ENCODE measurements at regions not wholly inside any gene's neighbourhood (a gene's known extent, or its start where the extent isn't known, plus 50 kb on each side); places are given as distances from the start of the nearest gene placed in this dataset.
"Not testable (repeated sequence)": the region's sequence is repeated elsewhere in the genome, so short reads cannot be mapped to it uniquely, and the experiment has no call there.

DNA sequence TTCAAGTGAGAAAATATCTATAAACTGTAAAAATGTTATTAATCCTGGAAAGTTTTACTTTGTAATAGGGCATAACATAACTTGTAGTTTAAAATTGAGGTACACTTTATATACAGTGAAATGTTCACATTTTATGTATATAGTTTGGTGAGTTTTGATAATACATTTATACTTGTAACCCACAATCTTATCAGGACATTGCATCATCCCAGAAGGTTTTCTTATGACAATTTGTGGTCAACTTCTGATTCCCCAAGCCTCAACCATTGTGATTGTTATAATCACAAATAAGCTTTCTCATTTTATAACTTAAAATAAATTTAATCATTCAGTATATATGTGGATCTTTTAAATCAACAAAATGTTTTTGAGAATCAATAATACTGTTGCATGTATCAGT lies 151.1 kb downstream of the TFPI2 start:
- DNase-seq = no peak

- DNase-seq = no peak
Observed at GRCh38 chr7:93737953-93738352, 152.6 kb downstream of the TFPI2 start.

- no peak for DNase-seq
Observed at GRCh38 chr7:93736668-93737369, 153.7 kb downstream of the TFPI2 start.

- DNase-seq = no peak
Observed at GRCh38 chr7:93728292-93728691, 153.8 kb upstream of the CALCR start.

DNA sequence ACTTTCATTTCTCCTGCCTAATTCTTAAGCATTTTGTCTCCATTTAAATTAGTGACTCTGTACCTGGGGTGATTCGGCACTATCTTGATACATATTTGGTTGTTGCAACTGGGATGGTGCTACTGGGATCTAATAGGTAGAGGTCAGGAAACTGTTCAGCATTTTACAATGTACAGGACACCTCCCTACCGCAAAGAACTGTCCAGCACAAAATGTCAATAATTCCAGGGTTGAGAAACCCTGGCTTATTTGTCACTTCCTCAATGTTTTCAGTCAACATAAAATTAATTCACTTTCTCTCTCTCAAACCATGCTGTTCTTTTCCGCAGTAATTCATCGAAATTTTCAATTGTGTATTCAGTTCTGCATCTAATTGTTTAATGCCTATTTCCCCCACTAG lies 151.4 kb upstream of the CALCR start:
- DNase-seq = no peak

GRCh38 chr7:93723424-93724124 lies 149.1 kb upstream of the CALCR start:
- no peak for DNase-seq

DNA sequence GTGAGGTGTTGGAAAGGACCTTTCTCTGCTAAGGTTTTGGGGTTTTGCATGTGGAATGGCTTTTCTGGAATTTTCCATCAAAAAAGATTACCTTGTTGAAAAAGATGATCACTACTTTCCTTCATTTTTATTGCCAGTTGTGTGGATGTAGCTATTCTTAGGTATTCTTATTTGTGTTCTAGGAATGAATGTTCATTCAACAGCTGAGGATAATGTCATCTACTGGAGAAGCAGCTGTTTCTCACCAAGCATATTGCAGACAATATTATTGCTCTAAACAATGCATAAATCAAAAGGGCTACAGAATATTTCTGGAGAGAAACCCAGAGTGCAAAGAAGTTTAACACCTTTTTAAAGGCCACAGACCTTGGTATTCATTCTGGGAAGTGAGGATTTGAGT lies 145.6 kb upstream of the CALCR start:
- no peak for DNase-seq

DNA sequence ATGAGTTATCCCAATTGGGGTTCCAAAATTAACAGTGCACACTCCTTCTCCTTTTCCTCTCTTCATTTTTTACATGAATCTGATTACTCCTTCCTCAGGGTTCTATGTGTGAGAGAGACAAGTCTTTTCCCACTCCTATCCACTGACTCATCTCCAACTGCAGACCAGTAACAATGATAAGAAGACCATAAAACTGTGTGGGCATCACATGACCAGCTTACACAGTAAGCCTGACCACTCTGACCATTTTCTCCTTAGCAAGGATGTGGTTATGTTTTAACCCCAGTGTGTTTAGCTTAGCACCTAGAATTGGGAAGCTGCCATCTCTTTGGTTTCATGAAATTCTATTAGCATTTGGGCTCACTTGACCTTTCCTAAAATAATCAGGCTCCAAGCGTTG lies 145.0 kb upstream of the CALCR start:
- DNase-seq = no peak

- DNase-seq = no peak
Observed at GRCh38 chr7:93717217-93717900, 142.8 kb upstream of the CALCR start.

GRCh38 chr7:93715234-93715633 lies 140.7 kb upstream of the CALCR start:
- DNase-seq = peak; percentile 19

GRCh38 chr7:93711926-93712325 lies 137.4 kb upstream of the CALCR start:
- DNase-seq = no peak

GRCh38 chr7:93708255-93708654 lies 133.7 kb upstream of the CALCR start:
- DNase-seq = not testable (repeated sequence)

DNA sequence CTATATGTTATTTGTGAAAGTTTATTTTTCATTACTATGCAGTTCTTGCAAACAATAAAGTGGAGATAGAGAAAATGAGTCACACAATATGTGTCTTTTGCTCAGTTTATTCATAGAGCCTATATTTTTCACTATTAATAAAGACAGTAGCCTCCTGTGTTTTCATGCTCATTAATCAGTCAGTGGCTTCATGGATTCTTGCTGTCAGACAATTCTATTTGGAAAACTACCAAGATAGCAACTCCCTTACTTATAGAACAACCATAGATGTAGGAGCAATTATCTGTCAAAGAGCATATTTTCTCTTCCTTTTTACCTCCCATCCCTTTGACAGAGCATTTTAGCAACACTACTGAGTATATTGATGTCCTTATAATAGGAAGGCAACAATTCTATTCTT lies 132.7 kb upstream of the CALCR start:
- no peak for DNase-seq

- not testable (repeated sequence) for DNase-seq
Observed at GRCh38 chr7:93706162-93706561, 131.6 kb upstream of the CALCR start.

DNA sequence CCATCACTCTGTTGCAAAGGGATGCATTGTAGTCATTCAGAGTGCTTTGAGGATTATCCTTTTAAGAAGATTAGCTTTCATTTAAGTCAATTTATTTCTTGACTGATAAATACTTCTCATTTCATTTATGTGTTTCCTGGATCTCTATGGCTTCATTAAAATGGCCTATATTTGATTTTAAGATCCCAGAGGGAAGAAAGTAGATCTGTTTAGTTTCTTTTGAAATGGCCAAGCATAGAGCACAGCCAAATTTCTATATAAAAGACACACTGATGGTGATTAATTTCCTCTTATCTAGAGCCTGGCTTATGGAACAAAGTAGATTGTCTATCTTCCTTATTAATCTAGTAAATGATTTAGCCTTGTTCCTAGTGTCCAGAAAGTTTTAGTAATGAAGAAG lies 129.7 kb upstream of the CALCR start:
- no peak for DNase-seq

GRCh38 chr7:93697901-93698300 lies 123.4 kb upstream of the CALCR start:
- no peak for DNase-seq

DNA sequence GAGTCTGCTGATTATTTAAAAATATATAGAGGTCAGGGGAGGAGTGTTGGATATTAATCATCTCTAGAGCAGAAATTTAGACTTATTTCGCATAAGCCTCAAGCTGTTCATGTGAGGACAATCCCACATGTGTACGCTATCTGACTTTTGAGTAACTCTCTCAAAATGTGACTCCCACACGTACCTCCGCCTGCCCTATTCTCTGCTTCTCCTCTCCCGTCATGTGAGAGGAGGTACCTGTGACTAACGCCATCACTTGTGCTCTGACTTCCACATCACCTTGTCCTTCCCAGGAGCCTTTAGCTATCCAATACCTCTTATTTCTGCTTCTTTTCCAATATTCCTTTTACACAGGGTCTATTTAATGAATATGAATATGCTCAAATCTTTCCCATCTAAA lies 119.3 kb upstream of the CALCR start:
- DNase-seq = no peak

GRCh38 chr7:93690021-93690420 lies 115.5 kb upstream of the CALCR start:
- no peak for DNase-seq

DNA sequence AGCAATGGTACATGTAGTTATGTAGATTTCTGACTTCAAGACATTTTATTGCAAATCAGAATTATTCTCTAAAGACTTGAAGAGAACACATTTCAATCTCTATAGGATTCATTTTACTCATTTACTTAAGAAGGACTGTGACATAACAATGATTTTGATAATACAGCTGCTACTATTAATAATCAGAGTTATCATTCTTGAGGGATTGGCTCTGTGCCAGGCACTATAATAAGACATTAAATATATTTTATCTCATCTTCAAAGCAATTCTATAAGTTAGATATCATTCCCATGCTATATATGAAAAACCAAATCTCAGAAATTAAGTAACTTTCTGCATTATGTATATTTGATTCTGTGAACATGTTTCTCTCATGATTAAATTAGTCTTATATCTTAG lies 103.7 kb upstream of the CALCR start:
- no peak for DNase-seq

GRCh38 chr7:93663561-93664299 lies 89.2 kb upstream of the CALCR start:
- no peak for DNase-seq

GRCh38 chr7:93658163-93658562 lies 83.6 kb upstream of the CALCR start:
- DNase-seq = not testable (repeated sequence)

GRCh38 chr7:93651603-93652159 lies 77.2 kb upstream of the CALCR start:
- no peak for DNase-seq

- no peak for DNase-seq
Observed at GRCh38 chr7:93646538-93646937, 72.0 kb upstream of the CALCR start.

Measured in NCI-H1694 treated with DMSO at 0.1 percent for 48 hours (cell line).